PC-3 (cell line): ENCODE measurements at regions not wholly inside any gene's neighbourhood (a gene's known extent, or its start where the extent isn't known, plus 50 kb on each side); places are given as distances from the start of the nearest gene placed in this dataset.

Source experiments
- CTCF ChIP-seq: fragments of 300-600 bp; sonication (generic); conservative IDR thresholded peaks from 2 replicates; pipeline ENCODE4 v1.5.1; 2017; ENCODE audit warnings: antibody characterized with exemption, low read depth, mild to moderate bottlenecking, low read length
- EZH2 ChIP-seq: fragments of 300-600 bp; sonication (generic); IDR thresholded peaks from one replicate; pipeline ENCODE4 v1.6.1; 2017; ENCODE audit warnings: antibody characterized with exemption, mild to moderate bottlenecking, low read length; ENCODE audit not compliant: unreplicated experiment

- TF ChIP-seq CTCF (no peak), EZH2 (no peak)
These were observed 116.3 kb upstream of the NECTIN1 start for GRCh38 chr11:119845305-119845704.
